H9 (cell line): ENCODE measurements at regions not wholly inside any gene's neighbourhood (a gene's known extent, or its start where the extent isn't known, plus 50 kb on each side); places are given as distances from the start of the nearest gene placed in this dataset.

Experiments
- DNase-seq: peaks from one replicate; pipeline ENCODE4 v3.0.0-alpha.2; 2017
- H2AFZ ChIP-seq: one replicate; pipeline ENCODE4 v1.6.1; 2013; ENCODE audit warnings: mild to moderate bottlenecking, low read length, control low read depth, moderate library complexity
- H2AK5ac ChIP-seq: 2 replicates; pipeline ENCODE4 v1.6.1; 2013; ENCODE audit warnings: low read length, control low read depth, mixed read lengths; ENCODE audit not compliant: insufficient read length
- H2BK120ac ChIP-seq: one replicate; pipeline ENCODE4 v1.6.1; 2013; ENCODE audit warnings: low read depth, mild to moderate bottlenecking, low read length, control low read depth, inconsistent platforms; ENCODE audit not compliant: poor library complexity, severe bottlenecking
- H2BK12ac ChIP-seq: 2 replicates; pipeline ENCODE4 v1.6.1; 2013; ENCODE audit warnings: low read length, control low read depth, mixed read lengths, low read depth; ENCODE audit not compliant: insufficient read length
- H2BK15ac ChIP-seq: 2 replicates; pipeline ENCODE4 v1.6.1; 2013; ENCODE audit warnings: low read depth, low read length, control low read depth
- H2BK20ac ChIP-seq: one replicate; pipeline ENCODE4 v1.6.1; 2013; ENCODE audit warnings: low read depth, mild to moderate bottlenecking, low read length, control low read depth, inconsistent platforms; ENCODE audit not compliant: poor library complexity, severe bottlenecking
- H2BK5ac ChIP-seq: 2 replicates; pipeline ENCODE4 v1.6.1; 2013; ENCODE audit warnings: low read length, control low read depth, mixed read lengths; ENCODE audit not compliant: insufficient read length
- H3K14ac ChIP-seq: 2 replicates; pipeline ENCODE4 v1.6.1; 2013; ENCODE audit warnings: low read length, control low read depth; ENCODE audit not compliant: insufficient read depth
- H3K18ac ChIP-seq: 2 replicates; pipeline ENCODE4 v1.6.1; 2013; ENCODE audit warnings: low read depth, mild to moderate bottlenecking, mixed read lengths, low read length, control low read depth; ENCODE audit not compliant: insufficient read length
- H3K23ac ChIP-seq: 2 replicates; pipeline ENCODE4 v1.6.1; 2013; ENCODE audit warnings: low read length, control low read depth, mixed read lengths, low read depth; ENCODE audit not compliant: insufficient read length
- H3K23me2 ChIP-seq: 2 replicates; pipeline ENCODE4 v1.6.1; 2013; ENCODE audit warnings: low read depth, mild to moderate bottlenecking, mixed read lengths, low read length, control low read depth; ENCODE audit not compliant: insufficient read length, poor library complexity, severe bottlenecking
- H3K27ac ChIP-seq: 2 replicates; pipeline ENCODE4 v1.5.1; 2013; ENCODE audit warnings: low read length, control low read depth, mixed read lengths, low read depth; ENCODE audit not compliant: insufficient read length
- H3K27me3 ChIP-seq: 2 replicates; pipeline ENCODE4 v1.6.1; 2013; ENCODE audit warnings: low read length, control low read depth, inconsistent platforms; ENCODE audit not compliant: insufficient read depth
- H3K4ac ChIP-seq: 2 replicates; pipeline ENCODE4 v1.6.1; 2013; ENCODE audit warnings: low read depth, mild to moderate bottlenecking, control low read depth, inconsistent platforms, low read length, moderate library complexity
- H3K4me1 ChIP-seq: 2 replicates; pipeline ENCODE4 v1.6.1; 2013; ENCODE audit warnings: low read length, control low read depth, inconsistent platforms; ENCODE audit not compliant: insufficient read depth
- H3K4me2 ChIP-seq: 2 replicates; pipeline ENCODE4 v1.6.1; 2013; ENCODE audit warnings: low read length, control low read depth, mixed read lengths; ENCODE audit not compliant: insufficient read length, insufficient read depth
- H3K56ac ChIP-seq: 2 replicates; pipeline ENCODE4 v1.6.1; 2013; ENCODE audit warnings: low read depth, mild to moderate bottlenecking, mixed read lengths, low read length, control low read depth; ENCODE audit not compliant: insufficient read length
- H3K79me1 ChIP-seq: 2 replicates; pipeline ENCODE4 v1.6.1; 2013; ENCODE audit warnings: low read depth, mild to moderate bottlenecking, moderate library complexity, low read length, control low read depth, inconsistent platforms; ENCODE audit not compliant: insufficient read depth, poor library complexity, severe bottlenecking
- H3K79me2 ChIP-seq: 2 replicates; pipeline ENCODE4 v1.6.1; 2013; ENCODE audit warnings: low read length, control low read depth, inconsistent platforms; ENCODE audit not compliant: insufficient read depth
- H3K9ac ChIP-seq: 2 replicates; pipeline ENCODE4 v1.6.1; 2013; ENCODE audit warnings: low read length, control low read depth, mixed read lengths; ENCODE audit not compliant: insufficient read length; ENCODE audit errors: extremely low read depth
- H3K9me3 ChIP-seq: one replicate; pipeline ENCODE4 v1.6.1; 2013; ENCODE audit warnings: low read depth, low read length, inconsistent platforms; ENCODE audit not compliant: control insufficient read depth
- H3T11ph ChIP-seq: one replicate; pipeline ENCODE4 v1.6.1; 2013; ENCODE audit warnings: mild to moderate bottlenecking, low read length, control low read depth, inconsistent platforms
- H4K20me1 ChIP-seq: one replicate; pipeline ENCODE4 v1.6.1; 2013; ENCODE audit not compliant: control insufficient read depth, insufficient read length, insufficient read depth
- H4K5ac ChIP-seq: 2 replicates; pipeline ENCODE4 v1.6.1; 2013; ENCODE audit warnings: low read depth, mild to moderate bottlenecking, mixed read lengths, low read length, control low read depth; ENCODE audit not compliant: insufficient read length
- H4K8ac ChIP-seq: replicated peaks from 2 replicates; pipeline ENCODE4 v1.6.1; 2013; ENCODE audit warnings: low read length, control low read depth, mixed read lengths, low read depth; ENCODE audit not compliant: insufficient read length
- H4K91ac ChIP-seq: 2 replicates; pipeline ENCODE4 v1.6.1; 2013; ENCODE audit warnings: low read depth, mild to moderate bottlenecking, moderate library complexity, mixed read lengths, low read length, control low read depth; ENCODE audit not compliant: insufficient read length
- H3K27ac Mint-ChIP-seq, 3 experiments: 2 replicates in 2 of 3; 3 replicates in 1 of 3; pipeline ENCODE4 v1.8.0; 2020 to 2021; ENCODE audit warnings: mixed read lengths in 3 of 3, mild to moderate bottlenecking in 1 of 3, moderate library complexity in 1 of 3
- H3K27me3 Mint-ChIP-seq: 2 replicates; pipeline ENCODE4 v1.8.0; 2021; ENCODE audit warnings: low read depth, mild to moderate bottlenecking, moderate library complexity, mixed read lengths
- H3K36me3 Mint-ChIP-seq, 3 experiments: 2 replicates in 2 of 3; 3 replicates in 1 of 3; pipeline ENCODE4 v1.8.0; 2020 to 2021; ENCODE audit warnings: low read depth in 3 of 3, mixed read lengths in 3 of 3; ENCODE audit not compliant: insufficient read depth in 1 of 3
- H3K4me1 Mint-ChIP-seq, 2 experiments: 2 replicates each; pipeline ENCODE4 v1.8.0; 2020; ENCODE audit warnings: mixed read lengths in 2 of 2
- H3K4me3 Mint-ChIP-seq, 2 experiments: 2 replicates in 1 of 2; 3 replicates in 1 of 2; pipeline ENCODE4 v1.8.0; 2020 to 2021; ENCODE audit warnings: mild to moderate bottlenecking in 2 of 2, mixed read lengths in 2 of 2, moderate library complexity in 1 of 2
- H3K9me3 Mint-ChIP-seq, 2 experiments: 2 replicates in 1 of 2; 3 replicates in 1 of 2; pipeline ENCODE4 v1.8.0; 2020; ENCODE audit warnings: mild to moderate bottlenecking in 2 of 2, mixed read lengths in 2 of 2, moderate library complexity in 1 of 2
- WGBS: extraction: QIAGEN DNeasy Blood & Tissue Kit; methylation state at CpG from one replicate; pipeline ENCODE4 v1.1.7; 2013; ENCODE audit warnings: missing lambda C conversion rate, low lambda C conversion rate, mixed read lengths; ENCODE audit not compliant: insufficient read length; ENCODE audit errors: extremely low coverage; 5-methylcytosine and 5-hydroxymethylcytosine counted together
- TF ChIP-seq, protein P1 (sequence below): fragments of 200-600 bp; sonication (generic); conservative IDR thresholded peaks from 3 replicates; pipeline ENCODE4 v1.8.0; 2021; ENCODE audit warnings: antibody characterized with exemption, mild to moderate bottlenecking

DNA sequence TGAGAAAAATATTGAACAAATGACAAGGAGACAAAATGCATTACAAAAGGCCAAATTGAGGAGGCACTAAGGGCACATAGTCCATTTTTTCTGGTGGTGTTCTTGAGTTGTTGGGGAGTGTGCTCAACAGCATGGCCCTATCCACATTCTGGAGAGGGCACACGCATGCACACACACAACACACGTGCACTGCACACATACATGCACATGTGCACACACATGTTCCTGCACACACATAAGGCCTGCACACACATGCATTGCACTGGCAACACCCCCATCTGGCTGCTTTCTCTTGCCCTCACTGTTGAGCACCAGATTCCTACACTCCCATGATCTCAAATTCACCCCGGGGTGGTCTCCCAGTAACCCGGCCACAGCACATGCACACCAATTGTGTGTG is 659.2 kb upstream of the RAB6C start:
- Histone ChIP-seq H2BK5ac (no peak overlapping the region), H3K9ac (no peak overlapping the region), H4K20me1 (no peaks in the 10 kb centered on the region), H3K9me3 (no peaks in the 10 kb centered on the region), H3K23me2 (no peaks in the 10 kb centered on the region), H3T11ph (no peak overlapping the region), H3K4me1 (no peaks in the 10 kb centered on the region; the same call in 1 of the 2 replicates), H3K23ac (no peak overlapping the region), H3K18ac (no peak overlapping the region), H2BK20ac (no peak overlapping the region), H3K79me1 (no peaks in the 10 kb centered on the region), H4K8ac (no peak overlapping the region), H3K27ac (no peak overlapping the region), H3K14ac (no peak overlapping the region), H2AFZ (no peak overlapping the region), H4K5ac (no peak overlapping the region), H3K79me2 (no peaks in the 10 kb centered on the region), H3K27me3 (no peaks in the 10 kb centered on the region), H3K56ac (no peak overlapping the region), H2BK120ac (no peak overlapping the region), H2BK15ac (no peak overlapping the region), H3K4me2 (no peak overlapping the region), H4K91ac (no peak overlapping the region), H3K4ac (no peak overlapping the region), H2AK5ac (no peak overlapping the region), H2BK12ac (no peak overlapping the region)
- no peak overlapping the region for H3K27ac Mint-ChIP-seq
- WGBS = no CpG with 5 or more reads among the region's 4 CpGs
- H3K27me3 Mint-ChIP-seq = peaks cover 6% of the 10 kb centered on the region; the same call in 1 of the 2 replicates
- no peak for DNase-seq
- H3K9me3 Mint-ChIP-seq = no peaks in the 10 kb centered on the region; a peak in 1 of 5 replicates
- peaks cover 0 to 7% of the 10 kb centered on the region in 2 experiments; a peak in 1 of 4 replicates for H3K4me1 Mint-ChIP-seq
- TF ChIP-seq, protein P1, sequence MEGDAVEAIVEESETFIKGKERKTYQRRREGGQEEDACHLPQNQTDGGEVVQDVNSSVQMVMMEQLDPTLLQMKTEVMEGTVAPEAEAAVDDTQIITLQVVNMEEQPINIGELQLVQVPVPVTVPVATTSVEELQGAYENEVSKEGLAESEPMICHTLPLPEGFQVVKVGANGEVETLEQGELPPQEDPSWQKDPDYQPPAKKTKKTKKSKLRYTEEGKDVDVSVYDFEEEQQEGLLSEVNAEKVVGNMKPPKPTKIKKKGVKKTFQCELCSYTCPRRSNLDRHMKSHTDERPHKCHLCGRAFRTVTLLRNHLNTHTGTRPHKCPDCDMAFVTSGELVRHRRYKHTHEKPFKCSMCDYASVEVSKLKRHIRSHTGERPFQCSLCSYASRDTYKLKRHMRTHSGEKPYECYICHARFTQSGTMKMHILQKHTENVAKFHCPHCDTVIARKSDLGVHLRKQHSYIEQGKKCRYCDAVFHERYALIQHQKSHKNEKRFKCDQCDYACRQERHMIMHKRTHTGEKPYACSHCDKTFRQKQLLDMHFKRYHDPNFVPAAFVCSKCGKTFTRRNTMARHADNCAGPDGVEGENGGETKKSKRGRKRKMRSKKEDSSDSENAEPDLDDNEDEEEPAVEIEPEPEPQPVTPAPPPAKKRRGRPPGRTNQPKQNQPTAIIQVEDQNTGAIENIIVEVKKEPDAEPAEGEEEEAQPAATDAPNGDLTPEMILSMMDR = no peak
- H3K4me3 Mint-ChIP-seq = no peak overlapping the region
- no peaks in the 10 kb centered on the region for H3K36me3 Mint-ChIP-seq
